Lung (tissue), 11 donors: ENCODE measurements at regions not wholly inside any gene's neighbourhood (a gene's known extent, or its start where the extent isn't known, plus 50 kb on each side); places are given as distances from the start of the nearest gene placed in this dataset.

ENCODE experiments used
- ATAC-seq: fragments of 200-7000 bp; cut with Tn5 transposase; one replicate; pipeline ENCODE4 v1.9.1; 2020; ENCODE audit warnings: moderate number of reproducible peaks; ENCODE audit not compliant: insufficient read depth, low FRiP score
- DNase-seq, 3 donors: peaks; one replicate each; pipeline ENCODE4 v3.0.0-alpha.2; 2013 to 2017
- H3K27ac ChIP-seq, 2 donors: one replicate each; pipeline ENCODE4 v1.5.1; 2013; ENCODE audit warnings: mild to moderate bottlenecking in 2 of 2, moderate library complexity in 2 of 2, control low read depth in 1 of 2, inconsistent platforms in 1 of 2, low read depth in 1 of 2, low read length in 1 of 2
- H3K27me3 ChIP-seq, 3 donors: one replicate each; pipeline ENCODE4 v1.5.1; 2013; ENCODE audit warnings: low read length in 2 of 3; ENCODE audit not compliant: control insufficient read depth in 3 of 3, insufficient read depth in 3 of 3
- H3K36me3 ChIP-seq, 4 donors: one replicate each; pipeline ENCODE4 v1.5.1; 2013; ENCODE audit warnings: low read length in 4 of 4, mild to moderate bottlenecking in 1 of 4, moderate library complexity in 1 of 4; ENCODE audit not compliant: control insufficient read depth in 4 of 4, insufficient read depth in 4 of 4
- H3K4me1 ChIP-seq, 5 donors: one replicate each; pipeline ENCODE4 v1.5.1; 2013; ENCODE audit warnings: low read length in 5 of 5, mild to moderate bottlenecking in 2 of 5, moderate library complexity in 1 of 5; ENCODE audit not compliant: control insufficient read depth in 5 of 5, insufficient read depth in 5 of 5
- H3K4me3 ChIP-seq: one replicate; pipeline ENCODE4 v1.5.1; 2013; ENCODE audit warnings: mild to moderate bottlenecking, control low read depth, moderate library complexity
- H3K9ac ChIP-seq, 2 donors: one replicate each; pipeline ENCODE4 v1.5.1; 2013; ENCODE audit warnings: low read length in 2 of 2, control low read depth in 1 of 2; ENCODE audit not compliant: insufficient read depth in 1 of 2
- H3K9me3 ChIP-seq, 4 donors: one replicate each; pipeline ENCODE4 v1.5.1; 2013; ENCODE audit warnings: low read length in 3 of 4, mild to moderate bottlenecking in 1 of 4, moderate library complexity in 1 of 4; ENCODE audit not compliant: control insufficient read depth in 4 of 4, insufficient read depth in 3 of 4
- WGBS, 2 donors: extraction: QIAGEN DNeasy Blood & Tissue Kit; methylation state at CpG; one replicate each; pipeline ENCODE4 v1.1.7; 2013; 5-methylcytosine and 5-hydroxymethylcytosine counted together
- TF ChIP-seq, protein P1 (sequence below): IDR thresholded peaks from 2 replicates; pipeline ENCODE4 v1.5.1; 2012; ENCODE audit warnings: mild to moderate bottlenecking; ENCODE audit errors: control extremely low read depth, extremely low read depth
- donor health status: control.
- donor health status: control.
- donor health status: Bipolar disorder and iron deficiency.
- donor health status: healthy.
- donor health status: DM: yes; HTN: yes; CAD: no.

DNA sequence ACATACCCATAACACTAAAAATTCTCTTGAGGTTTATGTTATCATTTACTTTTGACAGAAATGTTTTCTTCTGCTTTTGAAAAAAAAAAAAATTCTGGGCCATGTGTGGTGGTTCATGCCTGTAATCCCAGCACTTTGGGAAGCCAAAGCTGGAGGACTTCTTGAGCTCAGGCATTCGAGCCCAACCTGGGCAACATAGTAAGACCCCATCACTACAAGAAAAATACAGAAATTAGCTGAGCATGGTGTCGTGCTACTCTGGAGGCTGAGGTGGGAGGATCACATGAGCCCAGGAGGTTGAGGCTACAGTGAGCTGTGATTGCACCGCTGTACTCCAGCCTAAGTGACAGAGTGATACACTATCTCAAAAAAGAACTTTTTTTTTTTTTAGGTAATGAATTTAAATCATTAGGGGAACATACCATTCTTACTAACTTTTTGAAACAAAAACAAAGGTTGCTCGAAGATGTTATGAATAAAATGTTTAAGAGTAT lies 148.8 kb upstream of the DMRT1 start:
- Histone ChIP-seq H3K4me3 (no peak overlapping the region), H3K9me3 (no peaks in the 10 kb centered on the region), H3K27me3 (no peaks in the 10 kb centered on the region), H3K27ac (peak overlapping the region; percentile 83 to 94), H3K36me3 (no peaks in the 10 kb centered on the region), H3K9ac (peak overlapping the region in 1 of 2 donors; percentile 24), H3K4me1 (peaks cover 7 to 28% (median 16%) of the 10 kb centered on the region in 5 donors)
- 82 to 90% methylated on average over 4 of the region's 4 CpGs for WGBS, 2 donors
- ATAC-seq (no peak), DNase-seq (no peak)
- TF ChIP-seq, protein P1, sequence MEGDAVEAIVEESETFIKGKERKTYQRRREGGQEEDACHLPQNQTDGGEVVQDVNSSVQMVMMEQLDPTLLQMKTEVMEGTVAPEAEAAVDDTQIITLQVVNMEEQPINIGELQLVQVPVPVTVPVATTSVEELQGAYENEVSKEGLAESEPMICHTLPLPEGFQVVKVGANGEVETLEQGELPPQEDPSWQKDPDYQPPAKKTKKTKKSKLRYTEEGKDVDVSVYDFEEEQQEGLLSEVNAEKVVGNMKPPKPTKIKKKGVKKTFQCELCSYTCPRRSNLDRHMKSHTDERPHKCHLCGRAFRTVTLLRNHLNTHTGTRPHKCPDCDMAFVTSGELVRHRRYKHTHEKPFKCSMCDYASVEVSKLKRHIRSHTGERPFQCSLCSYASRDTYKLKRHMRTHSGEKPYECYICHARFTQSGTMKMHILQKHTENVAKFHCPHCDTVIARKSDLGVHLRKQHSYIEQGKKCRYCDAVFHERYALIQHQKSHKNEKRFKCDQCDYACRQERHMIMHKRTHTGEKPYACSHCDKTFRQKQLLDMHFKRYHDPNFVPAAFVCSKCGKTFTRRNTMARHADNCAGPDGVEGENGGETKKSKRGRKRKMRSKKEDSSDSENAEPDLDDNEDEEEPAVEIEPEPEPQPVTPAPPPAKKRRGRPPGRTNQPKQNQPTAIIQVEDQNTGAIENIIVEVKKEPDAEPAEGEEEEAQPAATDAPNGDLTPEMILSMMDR: no peak

DNA sequence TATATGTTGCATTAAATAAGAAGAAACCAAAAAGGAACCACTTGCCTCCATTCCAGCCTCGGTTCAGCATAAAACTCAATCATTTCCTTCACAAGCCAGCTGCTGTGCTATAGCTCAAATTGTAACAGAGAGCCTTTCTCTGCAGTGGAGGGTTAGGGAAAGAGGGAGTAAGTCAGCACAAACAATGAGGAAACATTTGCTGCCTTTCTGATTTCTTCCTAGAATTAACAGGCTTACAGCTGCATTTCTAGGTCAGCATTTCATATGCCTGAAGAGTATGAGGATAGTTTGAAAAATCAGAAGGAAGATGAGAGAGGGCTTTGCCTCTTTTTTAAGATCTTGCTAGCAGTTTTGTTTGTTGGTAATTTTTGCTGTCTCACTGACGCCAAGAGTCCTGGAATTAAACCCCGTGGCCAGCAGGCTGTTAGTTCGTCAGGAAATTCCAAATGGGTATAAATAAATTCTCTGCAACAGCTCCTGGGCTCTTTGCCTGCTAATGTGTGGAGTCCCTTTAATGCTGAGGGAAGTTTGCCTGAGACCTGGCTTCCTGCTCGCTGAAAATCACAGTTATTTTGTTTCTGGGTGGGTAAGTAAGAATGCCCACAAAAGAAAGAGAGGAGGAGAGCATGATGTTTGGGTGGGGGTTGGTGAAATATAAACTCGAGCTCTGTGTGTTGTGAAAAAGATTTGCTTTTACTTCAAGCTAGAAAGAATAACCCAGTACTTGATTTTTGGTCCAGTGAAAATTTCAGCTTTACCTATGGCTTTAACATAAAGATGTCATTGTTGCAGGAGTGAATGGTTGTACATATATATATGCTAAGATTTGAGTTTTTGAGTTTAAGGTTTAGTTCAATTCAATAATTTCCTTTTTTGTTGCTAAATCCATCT lies 148.1 kb upstream of the DMRT1 start:
- Histone ChIP-seq H3K27me3 (no peaks in the 10 kb centered on the region), H3K27ac (peak overlapping the region; percentile 62 to 94), H3K4me1 (peaks cover 10 to 28% (median 16%) of the 10 kb centered on the region in 5 donors), H3K36me3 (no peaks in the 10 kb centered on the region), H3K9ac (peak overlapping the region in 1 of 2 donors; percentile 24), H3K9me3 (no peaks in the 10 kb centered on the region), H3K4me3 (no peak overlapping the region)
- ATAC-seq: no peak
- peak; percentile 70 to 93 (median 92) for DNase-seq
- 11 to 20% methylated on average over 6 of the region's 6 CpGs for WGBS, 2 donors
- TF ChIP-seq, protein P1: no peak

DNA sequence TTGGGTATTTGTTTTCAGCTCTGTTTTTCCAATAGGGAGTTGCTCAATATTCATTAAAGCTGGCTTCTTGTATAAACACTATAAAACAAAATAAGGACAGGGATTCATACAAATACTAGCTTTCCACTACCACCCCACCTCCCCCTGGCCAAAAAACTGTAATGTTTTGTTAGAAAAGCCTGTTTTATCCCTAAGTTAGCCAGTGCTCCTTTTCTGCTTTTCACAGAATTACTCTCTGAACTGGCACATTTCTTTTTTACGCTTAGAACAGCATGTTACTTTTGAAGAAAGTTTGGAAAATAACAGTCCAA lies 147.4 kb upstream of the DMRT1 start:
- WGBS, 2 donors: 74 to 81% methylated on average over 1 of the region's 1 CpG
- no peaks in the 10 kb centered on the region for H3K9me3 ChIP-seq
- H3K27me3 ChIP-seq: no peaks in the 10 kb centered on the region
- no peaks in the 10 kb centered on the region for H3K36me3 ChIP-seq
- H3K4me3 ChIP-seq: no peak overlapping the region
- peak in 2 of 3 donors; percentile 67 to 72 for DNase-seq
- TF ChIP-seq, protein P1: no peak
- ATAC-seq: no peak
- H3K27ac ChIP-seq: peak overlapping the region in 1 of 2 donors; percentile 94
- peaks cover 9 to 28% (median 16%) of the 10 kb centered on the region in 5 donors for H3K4me1 ChIP-seq
- H3K9ac ChIP-seq: no peak overlapping the region
